HepG2 (cell line): ENCODE measurements at regions not wholly inside any gene's neighbourhood (a gene's known extent, or its start where the extent isn't known, plus 50 kb on each side); places are given as distances from the start of the nearest gene placed in this dataset.
"Not testable (repeated sequence)": the region's sequence is repeated elsewhere in the genome, so short reads cannot be mapped to it uniquely, and the experiment has no call there.

Experiments used
- ATAC-seq: fragments of 200-7000 bp; cut with Tn5 transposase; 3 replicates; pipeline ENCODE4 v1.9.1; 2020; ENCODE audit warnings: mild to moderate bottlenecking, moderate library complexity
- BruUV-seq: library from RNA; stranded (reverse); fragments of 400-500 nt; replicated peaks from 2 replicates; lab custom pipeline; 2021; lab: Mats Ljungman, UMichigan
- CTCF ChIA-PET: fragments of 300-600 bp; formaldehyde crosslinking; extraction: SDS; loops from one replicate; lab custom pipeline; 2021; ENCODE audit warnings: low total read pairs, inconsistent platforms, low intra/inter-chr PET ratio; lab: Yijun Ruan, JAX
- POLR2A ChIA-PET: fragments of 350-600 bp; sonication (Branson Sonifier 250); formaldehyde crosslinking; loops from one replicate; lab custom pipeline; 2020; ENCODE audit warnings: antibody characterized with exemption, inconsistent platforms; lab: Yijun Ruan, JAX
- DNase-seq: peaks from one replicate; pipeline ENCODE4 v3.0.0-alpha.2; 2015; ENCODE audit warnings: low spot score
- FAIRE-seq: peaks from 3 replicates; lab custom pipeline; 2011; peaks lifted over from hg19 to GRCh38; lab: Jason Lieb, UNC
- H2AFZ ChIP-seq: one replicate; pipeline ENCODE4 v1.6.1; 2011; ENCODE audit warnings: low read length, inconsistent platforms
- H3K27ac ChIP-seq: fragments of 300-600 bp; 3 replicates; pipeline ENCODE4 v1.8.0; 2011; ENCODE audit warnings: mixed run types, mild to moderate bottlenecking, mixed read lengths, low read length, inconsistent platforms; ENCODE audit not compliant: insufficient read depth; ENCODE audit errors: extremely low read length
- H3K27me3 ChIP-seq, 2 experiments: fragments of 200-600 bp in 1 of 2; 2 replicates in 1 of 2; 3 replicates in 1 of 2; pipeline versions ENCODE4 v1.6.0 to v1.8.0; 2011; ENCODE audit warnings: low read length in 2 of 2, mild to moderate bottlenecking in 2 of 2, moderate library complexity in 2 of 2, inconsistent platforms in 1 of 2; ENCODE audit not compliant: insufficient read depth in 2 of 2, control insufficient read depth in 1 of 2
- H3K36me3 ChIP-seq, 2 experiments: fragments of 200-600 bp in 1 of 2; replicated peaks in 1 of 2; 2 replicates in 1 of 2; 3 replicates in 1 of 2; pipeline versions ENCODE4 v1.5.1 to v1.8.0; 2011; ENCODE audit warnings: low read length in 2 of 2, inconsistent platforms in 1 of 2; ENCODE audit not compliant: insufficient read depth in 2 of 2, control insufficient read depth in 1 of 2
- H3K4me1 ChIP-seq: 2 replicates; pipeline ENCODE4 v1.5.1; 2012; ENCODE audit warnings: low read length, inconsistent platforms; ENCODE audit not compliant: insufficient read depth
- H3K4me2 ChIP-seq: 2 replicates; pipeline ENCODE4 v1.6.0; 2011; ENCODE audit warnings: low read depth, low read length, inconsistent platforms
- H3K4me3 ChIP-seq, 3 experiments: fragments of 200-600 bp in 1 of 3; sonication (generic), shearing (Covaris generic) in 1 of 3; replicated peaks in 1 of 3; 2 replicates each; pipeline ENCODE4 v1.5.1; 2011 to 2016; ENCODE audit warnings: low read length in 3 of 3, inconsistent platforms in 2 of 3, low read depth in 2 of 3, mild to moderate bottlenecking in 2 of 3, control low read depth in 1 of 3, mixed read lengths in 1 of 3; ENCODE audit not compliant: insufficient read depth in 1 of 3
- H3K79me2 ChIP-seq: one replicate; pipeline ENCODE4 v1.6.1; 2011; ENCODE audit warnings: low read length, inconsistent platforms; ENCODE audit not compliant: insufficient read depth
- H3K9ac ChIP-seq: 2 replicates; pipeline ENCODE4 v1.6.0; 2011; ENCODE audit warnings: mild to moderate bottlenecking, low read depth, low read length, inconsistent platforms; ENCODE audit not compliant: insufficient read depth
- H3K9me3 ChIP-seq: 2 replicates; pipeline ENCODE4 v1.5.1; 2012; ENCODE audit warnings: mild to moderate bottlenecking, low read length
- H4K20me1 ChIP-seq: 2 replicates; pipeline ENCODE4 v1.6.0; 2011; ENCODE audit warnings: inconsistent platforms, mild to moderate bottlenecking, low read length, moderate library complexity; ENCODE audit not compliant: insufficient read depth
- WGBS: methylation state at CpG from one replicate; pipeline ENCODE4 v1.1.6; 2017; ENCODE audit warnings: low lambda C conversion rate; 5-methylcytosine and 5-hydroxymethylcytosine counted together
- in situ Hi-C: cut with HindIII; loops from 2 replicates; pipeline ENCODE4 v1.10.0; 2017; ENCODE audit warnings: low pct_unique_long_range_greater_than_20kb; ENCODE audit not compliant: extremely low pct_ligation_motif_present
- intact Hi-C: fragments of 100-400 bp; cut with micrococcal nuclease; formaldehyde crosslinking; loops from one replicate; pipeline ENCODE4 v1.10.0; 2022; ENCODE audit not compliant: unreplicated experiment

- H2AFZ ChIP-seq, intact Hi-C loops: not testable (repeated sequence)
These were observed 178.9 kb downstream of the TRIM43 start for GRCh38 chr2:95770726-95771125.

GRCh38 chr2:95774322-95775192, 182.8 kb downstream of the TRIM43 start:
- in situ Hi-C loops, H3K27me3 ChIP-seq, FAIRE-seq, H3K9ac ChIP-seq, H3K4me2 ChIP-seq, H2AFZ ChIP-seq, CTCF ChIA-PET, H3K27ac ChIP-seq, intact Hi-C loops, DNase-seq, H3K4me3 ChIP-seq, H3K4me1 ChIP-seq, POLR2A ChIA-PET, H3K9me3 ChIP-seq, H3K36me3 ChIP-seq, H4K20me1 ChIP-seq, H3K79me2 ChIP-seq, BruUV-seq: not testable (repeated sequence)
- ATAC-seq, result peak; percentile 41
- 40% methylated on average over 1 of the region's 11 CpGs for WGBS

More at GRCh38 chr2:95770726-95771125, 178.9 kb downstream of the TRIM43 start:
- in situ Hi-C loops, H3K4me3 ChIP-seq, DNase-seq, H3K9me3 ChIP-seq, POLR2A ChIA-PET, H3K79me2 ChIP-seq, H3K4me1 ChIP-seq, H3K36me3 ChIP-seq, H3K4me2 ChIP-seq, BruUV-seq, H3K9ac ChIP-seq, CTCF ChIA-PET, ATAC-seq, H3K27ac ChIP-seq, H3K27me3 ChIP-seq, FAIRE-seq, H4K20me1 ChIP-seq: not testable (repeated sequence)
- 33% methylated on average over 7 of the region's 9 CpGs for WGBS

- not testable (repeated sequence) for FAIRE-seq, H3K36me3 ChIP-seq
- peak; percentile 97 for ATAC-seq
These were observed 183.4 kb downstream of the TRIM43 start for GRCh38 chr2:95775193-95775531.

More at GRCh38 chr2:95775193-95775531, 183.4 kb downstream of the TRIM43 start:
- CTCF ChIA-PET, DNase-seq, BruUV-seq, POLR2A ChIA-PET, intact Hi-C loops, H2AFZ ChIP-seq, H3K27me3 ChIP-seq, H3K4me1 ChIP-seq, H3K79me2 ChIP-seq, H3K27ac ChIP-seq, H3K9me3 ChIP-seq, H3K4me2 ChIP-seq, H4K20me1 ChIP-seq, H3K4me3 ChIP-seq, H3K9ac ChIP-seq, in situ Hi-C loops: not testable (repeated sequence)
- 18% methylated on average over 9 of the region's 9 CpGs for WGBS
